ES-I3 (cell line): ENCODE measurements at regions not wholly inside any gene's neighbourhood (a gene's known extent, or its start where the extent isn't known, plus 50 kb on each side); places are given as distances from the start of the nearest gene placed in this dataset.
"Not testable (repeated sequence)": the region's sequence is repeated elsewhere in the genome, so short reads cannot be mapped to it uniquely, and the experiment has no call there.

Experiments
- H3K36me3 ChIP-seq: 2 replicates; pipeline ENCODE4 v1.6.1; 2013; ENCODE audit warnings: mild to moderate bottlenecking, low read length, control low read depth, moderate library complexity; ENCODE audit not compliant: insufficient read depth
- H3K4me1 ChIP-seq: 2 replicates; pipeline ENCODE4 v1.6.1; 2013; ENCODE audit warnings: mild to moderate bottlenecking, control low read depth, low read length; ENCODE audit not compliant: insufficient read depth
- H3K9ac ChIP-seq: 2 replicates; pipeline ENCODE4 v1.6.1; 2013; ENCODE audit warnings: low read depth, mild to moderate bottlenecking, low read length, moderate library complexity
- H3K9me3 ChIP-seq: 2 replicates; pipeline ENCODE4 v1.6.1; 2013; ENCODE audit warnings: mild to moderate bottlenecking, low read length, moderate library complexity; ENCODE audit not compliant: control insufficient read depth, insufficient read depth

DNA sequence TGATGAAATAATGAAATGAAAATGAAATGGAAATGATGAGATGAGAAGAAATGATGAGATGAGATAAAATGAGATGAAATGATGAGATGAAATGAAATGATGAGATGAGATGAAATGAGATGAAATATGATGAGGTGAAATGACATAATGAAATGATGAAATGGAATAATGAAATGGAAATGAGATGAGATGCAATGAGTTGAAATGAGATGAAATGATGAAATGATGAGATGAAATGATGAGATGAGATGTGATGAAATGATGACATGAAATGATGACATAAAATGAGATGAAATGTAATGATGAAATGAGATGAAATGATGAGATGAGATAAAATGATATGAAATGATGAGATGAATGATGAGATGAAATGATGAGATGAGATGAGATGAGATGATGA, 342.7 kb upstream of the PLGLB1 start:
- not testable (repeated sequence) for H3K9me3 ChIP-seq, H3K9ac ChIP-seq, H3K4me1 ChIP-seq, H3K36me3 ChIP-seq

- not testable (repeated sequence) for H3K4me1 ChIP-seq, H3K9ac ChIP-seq, H3K36me3 ChIP-seq, H3K9me3 ChIP-seq
Measured at GRCh38 chr2:87365038-87365437, 343.4 kb upstream of the PLGLB1 start.

GRCh38 chr2:87386063-87386560, 361.8 kb upstream of the PLGLB2 start:
- not testable (repeated sequence) for H3K9ac ChIP-seq, H3K4me1 ChIP-seq, H3K9me3 ChIP-seq, H3K36me3 ChIP-seq

GRCh38 chr2:87395784-87396183, 352.1 kb upstream of the PLGLB2 start:
- H3K4me1 ChIP-seq, H3K9ac ChIP-seq, H3K36me3 ChIP-seq, H3K9me3 ChIP-seq: not testable (repeated sequence)

DNA sequence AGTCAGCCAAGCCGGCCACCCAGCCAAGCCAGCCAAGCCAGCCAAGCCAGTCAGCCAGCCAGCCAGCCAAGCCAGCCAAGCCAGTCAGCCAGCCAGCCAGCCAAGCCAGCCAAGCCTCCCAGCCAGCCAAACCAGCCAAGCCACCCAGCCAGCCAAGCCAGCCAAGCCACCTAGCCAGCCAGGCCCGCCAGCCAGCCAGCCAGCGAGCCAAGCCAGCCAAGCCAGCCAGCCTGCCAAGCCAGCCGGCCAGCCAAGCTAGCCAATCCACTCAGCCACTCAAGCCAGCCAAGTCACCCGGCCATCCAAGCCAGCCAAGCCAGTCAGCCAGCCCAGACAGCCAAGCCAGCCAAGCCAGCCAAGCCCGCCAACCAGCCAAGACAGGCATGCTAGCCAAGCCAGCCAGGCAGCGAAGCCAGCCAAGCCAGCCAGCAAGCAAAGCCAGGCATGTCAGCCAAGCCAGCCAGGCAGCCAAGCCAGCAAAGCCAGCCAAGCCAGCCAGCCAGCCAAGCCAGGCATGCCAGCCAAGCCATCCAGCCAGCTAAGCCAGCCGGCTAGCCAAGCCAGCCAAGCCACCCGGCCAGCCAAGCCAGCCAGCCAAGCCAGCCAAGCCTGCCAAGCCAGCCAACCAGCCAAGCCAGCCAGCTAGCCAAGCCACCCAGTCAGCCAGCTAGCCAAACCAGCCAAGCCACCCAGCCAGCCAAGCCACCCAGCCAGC, 351.2 kb upstream of the PLGLB2 start:
- H3K9me3 ChIP-seq, H3K9ac ChIP-seq, H3K4me1 ChIP-seq, H3K36me3 ChIP-seq: not testable (repeated sequence)

DNA sequence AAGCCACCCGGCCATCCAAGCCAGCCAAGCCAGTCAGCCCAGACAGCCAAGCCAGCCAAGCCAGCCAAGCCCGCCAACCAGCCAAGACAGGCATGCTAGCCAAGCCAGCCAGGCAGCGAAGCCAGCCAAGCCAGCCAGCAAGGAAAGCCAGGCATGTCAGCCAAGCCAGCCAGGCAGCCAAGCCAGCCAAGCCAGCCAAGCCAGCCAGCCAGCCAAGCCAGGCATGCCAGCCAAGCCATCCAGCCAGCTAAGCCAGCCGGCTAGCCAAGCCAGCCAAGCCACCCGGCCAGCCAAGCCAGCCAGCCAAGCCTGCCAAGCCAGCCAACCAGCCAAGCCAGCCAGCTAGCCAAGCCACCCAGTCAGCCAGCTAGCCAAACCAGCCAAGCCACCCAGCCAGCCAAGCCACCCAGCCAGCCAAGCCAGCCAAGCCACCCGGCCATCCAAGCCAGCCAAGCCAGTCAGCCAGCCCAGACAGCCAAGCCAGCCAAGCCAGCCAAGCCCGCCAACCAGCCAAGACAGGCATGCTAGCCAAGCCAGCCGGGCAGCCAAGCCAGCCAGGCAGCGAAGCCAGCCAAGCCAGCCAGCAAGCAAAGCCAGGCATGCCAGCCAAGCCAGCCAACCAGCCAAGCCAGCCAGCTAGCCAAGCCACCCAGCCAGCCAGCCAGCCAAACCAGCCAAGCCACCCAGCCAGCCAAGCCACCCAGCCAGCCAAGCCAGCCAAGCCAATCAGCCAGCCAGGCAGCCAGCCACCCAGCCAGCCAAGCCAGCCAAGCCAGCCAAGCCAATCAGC, 350.4 kb upstream of the PLGLB2 start:
- H3K9ac ChIP-seq, H3K4me1 ChIP-seq, H3K9me3 ChIP-seq, H3K36me3 ChIP-seq: not testable (repeated sequence)

DNA sequence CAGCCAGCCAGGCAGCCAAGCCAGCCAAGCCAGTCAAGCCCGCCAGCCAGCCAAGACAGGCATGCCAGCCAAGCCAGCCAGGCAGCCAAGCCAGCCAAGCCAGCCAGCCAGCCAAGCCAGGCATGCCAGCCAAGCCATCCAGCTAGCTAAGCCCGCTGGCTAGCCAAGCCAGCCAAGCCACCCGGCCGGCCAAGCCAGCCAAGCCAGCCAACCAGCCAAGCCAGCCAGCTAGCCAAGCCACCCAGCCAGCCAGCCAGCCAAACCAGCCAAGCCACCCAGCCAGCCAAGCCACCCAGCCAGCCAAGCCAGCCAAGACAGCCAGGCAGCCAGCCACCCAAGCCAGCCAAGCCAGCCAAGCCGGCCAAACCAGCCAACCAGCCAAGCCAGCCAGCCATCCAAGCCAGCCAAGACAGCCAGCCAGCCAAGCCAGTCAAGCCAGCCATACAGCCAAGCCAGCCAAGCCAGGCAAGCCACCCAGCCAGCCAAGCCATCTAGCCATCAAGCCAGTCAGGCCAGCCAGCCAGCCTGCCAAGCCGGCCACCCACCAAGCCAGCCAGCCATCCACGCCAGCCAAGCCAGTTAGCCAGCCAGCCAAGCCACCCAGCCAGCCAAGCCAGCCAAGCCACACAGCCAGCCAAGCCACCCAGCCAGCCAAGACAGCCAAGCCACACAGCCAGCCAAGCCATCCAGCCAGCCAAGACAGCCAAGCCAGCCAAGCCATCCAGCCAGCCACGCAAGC, 349.2 kb upstream of the PLGLB2 start:
- H3K9me3 ChIP-seq, H3K4me1 ChIP-seq, H3K9ac ChIP-seq, H3K36me3 ChIP-seq: not testable (repeated sequence)

GRCh38 chr2:87401726-87402345, 346.1 kb upstream of the PLGLB2 start:
- Histone ChIP-seq H3K36me3 (no peaks in the 10 kb centered on the region), H3K9me3 (no peaks in the 10 kb centered on the region), H3K9ac (no peak overlapping the region), H3K4me1 (no peaks in the 10 kb centered on the region)

DNA sequence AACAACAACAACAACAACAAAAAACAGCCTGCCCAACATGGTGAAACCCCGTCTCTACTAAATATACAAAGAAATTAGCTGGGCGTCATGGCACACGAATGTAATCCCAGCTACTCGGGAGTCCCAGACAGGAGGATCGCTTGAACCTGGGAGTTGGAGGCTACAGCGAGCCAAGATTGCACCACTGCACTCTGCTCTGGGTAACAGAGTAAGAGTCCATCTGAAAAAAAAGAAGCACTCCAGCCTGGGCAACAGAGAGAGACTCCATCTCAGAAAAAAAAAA, 344.1 kb upstream of the PLGLB2 start:
- Histone ChIP-seq H3K9ac (no peak overlapping the region), H3K36me3 (no peaks in the 10 kb centered on the region), H3K9me3 (no peaks in the 10 kb centered on the region), H3K4me1 (no peaks in the 10 kb centered on the region)

- not testable (repeated sequence) for H3K36me3 ChIP-seq, H3K4me1 ChIP-seq, H3K9ac ChIP-seq, H3K9me3 ChIP-seq
Measured at GRCh38 chr2:87404411-87405255, 343.3 kb upstream of the PLGLB2 start.

DNA sequence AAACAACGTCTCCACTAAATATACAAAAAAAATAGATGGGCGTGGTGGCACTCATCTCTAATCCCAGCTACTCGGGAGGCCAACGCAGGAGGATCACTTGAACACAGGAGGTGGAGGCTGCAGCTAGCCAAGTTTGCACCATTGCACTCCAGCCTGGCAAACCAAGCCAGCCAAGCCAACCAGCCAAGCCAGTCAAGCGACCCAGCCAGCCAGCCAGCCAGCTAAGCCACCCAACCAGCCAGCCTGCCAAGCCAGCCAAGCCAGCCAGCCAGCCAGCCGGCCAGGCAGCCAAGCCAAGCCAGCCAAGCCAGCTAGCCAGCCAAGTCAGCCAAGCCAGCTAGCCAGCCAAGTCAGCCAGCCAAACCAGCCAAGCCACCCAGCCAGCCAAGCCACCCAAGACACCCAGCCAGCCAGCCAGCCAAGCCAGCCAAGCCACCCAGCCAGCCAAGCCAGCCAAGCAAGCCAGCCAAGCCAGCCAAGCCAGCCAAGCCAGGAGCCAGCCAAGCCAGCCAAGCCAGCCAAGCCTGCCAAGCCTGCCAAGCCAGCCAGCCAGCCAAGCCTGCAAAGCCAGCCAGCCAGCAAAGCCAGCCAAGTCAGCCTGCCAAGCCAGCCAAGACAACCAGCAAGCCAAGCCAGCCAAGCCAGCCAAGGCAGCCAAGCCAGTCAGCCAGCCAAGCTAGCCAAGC, 342.2 kb upstream of the PLGLB2 start:
- not testable (repeated sequence) for H3K9ac ChIP-seq, H3K4me1 ChIP-seq, H3K9me3 ChIP-seq, H3K36me3 ChIP-seq

DNA sequence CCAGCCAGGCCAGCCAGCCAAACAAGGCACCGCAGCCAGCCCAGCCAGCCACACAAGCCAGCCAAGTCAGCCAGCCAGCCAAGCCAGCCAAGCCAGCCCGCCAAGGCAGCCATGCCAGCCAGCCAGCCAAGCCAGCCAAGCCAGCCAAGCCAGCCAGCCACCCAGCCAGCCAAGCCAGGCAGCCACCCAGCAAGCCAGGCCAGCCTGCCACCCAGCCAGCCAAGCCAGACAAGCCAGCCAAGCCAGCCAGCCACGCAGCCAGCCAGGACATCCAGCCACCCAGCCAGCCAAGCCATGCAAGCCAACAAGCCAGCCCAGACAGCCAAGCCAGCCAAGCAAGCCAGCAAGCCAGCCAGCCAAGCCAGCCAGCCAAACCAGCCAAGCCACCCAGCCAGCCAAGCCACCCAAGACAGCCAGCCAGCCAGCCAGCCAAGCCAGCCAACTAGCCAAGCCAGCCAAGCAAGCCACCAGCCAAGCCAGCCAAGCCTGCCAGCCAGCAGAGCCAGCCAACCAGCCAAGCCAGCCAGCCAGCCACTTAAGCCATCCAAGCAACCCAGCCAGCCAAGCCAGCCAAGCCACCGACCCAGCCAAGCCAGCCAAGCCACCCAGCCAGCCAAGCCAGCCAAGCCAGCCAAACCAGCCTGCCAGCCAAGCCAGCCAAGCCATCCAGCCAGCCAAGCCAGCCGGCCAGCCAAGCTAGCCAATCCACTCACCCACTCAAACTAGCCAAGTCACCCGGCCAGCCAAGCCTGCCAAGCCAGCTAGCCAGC, 341.3 kb upstream of the PLGLB2 start:
- H3K9ac ChIP-seq, H3K36me3 ChIP-seq, H3K4me1 ChIP-seq, H3K9me3 ChIP-seq: not testable (repeated sequence)

GRCh38 chr2:87409601-87410000, 338.3 kb upstream of the PLGLB2 start:
- H3K4me1 ChIP-seq, H3K9ac ChIP-seq, H3K9me3 ChIP-seq, H3K36me3 ChIP-seq: not testable (repeated sequence)
